ENCODE measurements at regions not wholly inside any gene's neighbourhood (a gene's known extent, or its start where the extent isn't known, plus 50 kb on each side); places are given as distances from the start of the nearest gene placed in this dataset.

DNA sequence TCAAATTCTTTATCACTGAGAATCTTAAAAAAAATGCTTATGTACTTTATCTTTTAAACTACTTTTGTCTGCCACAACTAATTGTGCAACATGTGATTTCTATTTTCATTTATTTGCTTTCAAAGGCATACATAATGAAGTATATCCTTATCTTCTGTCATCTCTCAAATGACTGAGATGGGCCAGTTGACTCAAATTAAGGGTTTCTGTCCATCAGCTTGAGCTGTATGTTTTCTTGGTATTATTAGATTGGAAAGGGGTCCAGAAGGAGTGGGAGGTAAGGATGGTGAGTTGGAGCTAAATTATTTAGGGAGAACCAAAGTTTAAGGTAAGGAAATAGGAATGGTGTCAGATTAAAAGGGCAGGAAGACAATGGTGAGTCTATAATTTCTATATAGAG lies 408.4 kb upstream of the SEL1L start:
- ChIA-PET CTCF (no interaction called here), POLR2A (no interaction called here)

DNA sequence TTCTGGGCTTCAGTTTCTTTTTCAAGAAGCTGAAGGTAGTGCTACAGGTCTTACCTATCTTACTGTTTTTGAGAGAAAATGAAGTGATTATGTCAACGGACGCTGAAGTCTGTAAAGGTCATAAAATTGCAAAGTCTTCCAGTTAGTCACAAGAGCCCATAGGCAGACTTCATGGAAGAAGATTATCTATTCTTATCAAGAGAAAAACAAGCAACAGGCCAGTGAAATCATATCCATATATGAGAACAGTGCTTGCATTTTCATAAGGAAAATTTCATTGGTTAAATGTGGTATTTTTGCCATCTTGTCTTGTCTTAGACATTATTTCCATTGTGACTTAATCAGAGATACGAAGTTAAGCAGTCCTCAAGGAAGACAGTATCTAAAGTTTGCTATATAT lies 412.7 kb upstream of the SEL1L start:
- CTCF ChIA-PET = no interaction called here
- POLR2A ChIA-PET = no interaction called here

DNA sequence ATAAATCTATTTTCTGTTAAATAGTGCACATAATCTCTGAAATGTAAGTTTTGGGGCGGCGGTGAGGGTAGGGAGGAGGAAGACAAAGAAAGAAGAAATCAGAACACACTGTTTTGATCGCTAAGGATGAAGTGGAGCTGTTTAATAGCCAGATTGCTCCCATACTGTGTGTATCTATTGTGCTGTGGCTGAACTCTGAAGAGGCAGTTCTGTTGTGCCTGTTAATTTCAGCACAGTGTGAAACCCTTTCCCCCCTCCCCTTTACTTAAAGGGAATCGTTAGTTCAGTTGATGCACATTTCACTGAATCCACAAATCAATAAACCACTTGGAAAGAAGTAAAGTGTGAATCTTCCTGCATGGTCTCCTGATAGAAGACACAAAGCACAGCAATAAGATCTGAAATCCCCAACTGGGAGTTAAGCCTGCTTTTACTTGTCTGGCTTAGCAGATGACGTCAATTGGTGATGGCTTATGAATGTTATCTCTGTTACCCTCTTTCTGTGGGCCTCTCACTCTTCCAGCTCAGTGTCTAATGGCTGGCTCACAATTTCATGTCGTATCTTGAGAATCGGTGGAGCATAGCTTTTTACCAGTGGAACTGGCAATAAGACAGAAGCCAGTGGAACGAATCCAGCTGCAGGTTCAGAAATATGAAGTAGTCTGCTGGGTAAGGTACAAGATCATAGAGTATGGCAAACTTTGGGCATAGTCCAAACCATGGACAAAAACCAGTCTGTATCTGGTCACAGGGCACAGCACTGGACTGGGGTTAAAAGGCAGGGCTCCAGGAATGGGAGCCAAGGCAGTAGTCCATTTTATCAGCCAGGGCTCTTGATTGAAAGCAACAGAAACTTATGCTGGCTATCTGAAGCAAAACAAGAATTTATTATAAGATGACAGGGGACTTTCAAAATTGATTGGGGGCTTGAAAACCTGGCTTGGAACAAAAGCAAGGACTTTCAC lies 413.5 kb upstream of the SEL1L start:
- ChIA-PET CTCF (no interaction called here), POLR2A (no interaction called here)

DNA sequence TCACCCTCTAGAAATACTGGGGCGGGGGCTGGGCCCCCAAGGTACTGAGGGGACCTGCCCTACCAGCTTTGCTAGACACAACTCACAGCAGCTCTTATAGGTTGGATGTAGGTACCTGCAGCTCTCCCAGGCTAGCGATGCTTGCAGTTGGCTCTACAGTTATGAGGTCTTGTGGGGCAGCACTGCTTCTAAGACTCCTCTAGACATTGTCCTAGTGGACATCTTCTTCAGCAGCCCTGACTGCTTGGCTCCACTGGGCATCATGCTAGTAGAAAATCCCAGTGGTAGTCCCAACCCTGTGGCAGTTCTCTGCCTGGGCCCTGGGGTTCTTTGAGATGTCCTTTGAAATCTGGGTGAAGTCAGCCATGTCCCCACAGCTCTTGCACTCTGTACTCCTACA lies 419.3 kb upstream of the SEL1L start:
- CTCF ChIA-PET = no interaction called here

DNA sequence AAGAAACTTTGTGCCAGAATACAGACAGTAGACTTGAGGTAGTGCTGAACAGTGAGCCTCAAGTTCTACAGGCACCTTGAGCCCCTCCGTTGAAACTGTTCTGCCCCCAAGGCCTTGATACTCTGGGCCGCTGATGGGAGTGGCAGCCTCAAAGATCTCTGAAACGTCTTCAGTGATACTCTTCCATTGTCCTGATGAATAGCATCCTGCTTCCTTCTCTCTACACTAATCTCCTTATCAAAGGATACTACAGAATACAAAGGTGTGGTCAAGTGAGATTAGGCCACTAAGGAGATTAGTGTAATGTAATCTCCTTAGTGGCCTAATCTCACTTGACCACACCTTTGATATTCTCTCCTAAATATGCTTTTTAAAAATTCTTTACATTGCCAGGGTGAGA lies 419.8 kb upstream of the SEL1L start:
- ChIA-PET POLR2A (no interaction called here), CTCF (no interaction called here)

More for the DNA sequence above, 419.3 kb upstream of the SEL1L start:
- POLR2A ChIA-PET = no interaction called here

DNA sequence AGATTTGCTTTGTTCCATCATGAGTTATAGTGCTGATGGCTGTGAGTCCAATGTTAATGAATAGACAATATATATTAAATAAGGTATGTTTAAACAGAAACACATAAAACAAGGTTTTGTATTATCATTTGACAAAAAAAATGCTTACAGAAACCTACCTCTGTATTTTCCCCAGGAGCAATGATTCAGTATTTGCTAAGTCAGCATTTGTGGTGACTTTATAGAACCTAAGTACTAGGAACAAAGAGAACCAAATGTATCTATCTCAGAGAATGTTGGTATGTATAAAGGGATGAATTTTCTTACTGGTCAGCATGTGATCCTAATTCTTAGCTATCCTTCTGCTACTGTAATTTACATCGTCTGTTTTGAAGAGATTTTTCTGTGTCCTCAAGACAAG lies 421.5 kb upstream of the SEL1L start:
- CTCF ChIA-PET = no interaction called here
- POLR2A ChIA-PET = no interaction called here

DNA sequence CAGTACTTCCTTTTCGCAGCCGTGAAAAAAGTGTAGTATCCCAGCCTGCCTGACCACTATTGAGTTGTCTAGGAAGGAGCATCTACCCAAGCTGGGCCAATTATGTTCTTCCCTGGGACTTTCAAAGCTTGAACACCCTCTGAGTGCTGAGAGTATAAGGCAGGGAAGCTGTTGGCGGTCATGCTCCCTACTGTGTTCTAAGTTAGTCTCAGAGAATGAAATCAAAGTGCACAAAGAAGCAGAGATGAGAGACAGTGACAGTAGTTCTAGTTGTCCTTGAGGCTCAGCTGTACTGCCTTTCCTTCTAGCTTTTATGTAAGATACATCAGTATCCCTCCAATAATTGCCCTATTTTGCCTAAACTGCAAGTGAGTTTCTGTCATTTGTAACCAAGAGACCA lies 427.1 kb upstream of the SEL1L start:
- ChIA-PET POLR2A (no interaction called here), CTCF (no interaction called here)

DNA sequence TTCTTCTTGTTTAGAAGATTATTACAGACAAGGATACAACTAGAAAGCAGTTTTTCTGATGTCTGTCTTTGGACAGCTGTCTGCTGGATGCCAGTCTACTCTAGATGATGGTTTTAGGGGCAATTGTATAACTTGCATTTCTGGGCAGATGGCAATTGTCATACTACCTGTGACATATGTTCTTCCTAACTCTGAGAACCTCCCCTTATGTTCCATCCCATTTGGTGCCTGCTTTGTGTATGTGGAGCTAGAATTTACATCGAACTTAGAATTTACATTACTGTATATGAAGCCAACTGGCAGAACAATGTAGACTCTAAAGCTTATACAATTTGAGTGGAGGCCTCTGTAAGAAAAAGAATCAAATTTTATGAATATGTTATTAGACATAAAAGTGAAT lies 430.2 kb upstream of the SEL1L start:
- ChIA-PET POLR2A (no interaction called here), CTCF (no interaction called here)

DNA sequence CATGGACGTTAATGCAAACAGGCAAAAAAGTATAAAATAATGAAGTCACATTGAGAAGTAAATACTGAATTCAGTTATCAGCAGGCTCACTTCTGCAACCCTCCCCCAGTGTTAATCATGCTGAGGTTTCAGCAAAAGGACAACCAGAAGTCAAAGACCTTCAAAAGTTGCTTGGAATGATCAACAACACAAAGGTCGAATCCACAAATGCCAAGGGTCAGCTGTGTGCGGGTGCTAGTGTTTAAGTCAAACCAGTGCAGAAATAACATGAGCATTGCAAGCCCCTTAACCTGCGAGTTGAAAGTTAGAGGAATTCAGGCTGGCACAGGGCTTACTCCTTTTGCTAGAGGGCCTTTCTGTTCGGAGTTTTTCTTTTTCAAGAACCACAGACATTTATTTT lies 436.7 kb upstream of the SEL1L start:
- ChIA-PET CTCF (no interaction called here), POLR2A (no interaction called here)

DNA sequence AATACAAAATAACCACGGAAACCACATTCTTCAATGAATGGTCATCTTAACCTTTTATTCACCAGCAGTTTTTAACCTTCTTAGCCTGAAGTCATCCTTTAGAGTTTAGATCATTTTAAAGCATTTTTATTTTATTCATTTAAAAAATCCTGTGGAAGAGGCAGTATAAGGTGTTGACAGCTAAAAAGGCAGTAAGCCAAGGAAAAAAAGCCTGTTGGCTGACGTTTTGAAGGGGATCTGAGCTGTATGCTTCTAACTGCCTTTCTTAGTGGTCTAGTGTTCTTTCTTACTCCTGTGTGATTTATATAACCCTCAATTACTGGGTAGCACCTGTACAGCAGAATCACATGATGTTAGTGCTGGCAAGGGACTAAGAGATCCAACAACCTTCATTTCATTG lies 438.3 kb upstream of the SEL1L start:
- CTCF ChIA-PET = no interaction called here

DNA sequence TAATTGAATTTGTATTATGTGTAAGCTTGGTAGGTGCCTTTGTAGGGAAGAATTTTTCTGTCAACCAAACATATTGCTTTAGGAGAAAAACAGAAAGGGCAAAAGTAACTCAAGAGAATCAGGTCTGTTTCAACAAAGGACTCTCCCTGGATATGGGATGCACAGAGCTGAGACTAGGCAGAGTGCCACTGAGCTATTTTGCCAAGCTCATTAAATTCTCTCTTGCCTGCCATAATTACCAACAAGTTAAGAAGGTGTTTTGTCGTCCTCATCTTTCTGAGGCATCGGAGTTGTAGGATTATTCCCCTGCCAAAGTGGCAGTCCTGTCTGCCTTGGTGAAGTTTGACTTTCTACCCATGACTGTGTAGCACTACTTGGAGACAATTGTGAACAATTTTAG lies 438.9 kb upstream of the SEL1L start:
- ChIA-PET POLR2A (no interaction called here), CTCF (no interaction called here)

More for the DNA sequence above, 438.3 kb upstream of the SEL1L start:
- POLR2A ChIA-PET = no interaction called here

DNA sequence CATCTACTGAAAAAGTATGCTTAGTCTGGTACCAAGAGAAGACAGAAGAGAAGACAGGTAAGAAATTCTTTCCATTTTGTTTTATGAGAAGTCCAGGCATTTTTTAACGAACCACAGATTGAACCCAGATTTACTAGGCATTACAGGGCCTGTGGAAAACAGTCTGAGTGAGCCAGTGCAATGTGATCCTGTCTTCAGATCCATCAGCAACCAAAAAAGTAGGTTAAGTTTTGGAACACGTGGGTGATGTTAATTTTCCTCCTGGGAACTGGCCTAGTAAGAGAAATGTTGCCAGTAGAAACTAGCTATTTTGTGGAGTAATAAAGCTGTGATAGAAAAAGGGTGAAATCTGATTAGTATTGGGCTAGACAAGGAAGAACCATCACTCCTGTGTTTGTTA lies 440.9 kb upstream of the SEL1L start:
- ChIA-PET CTCF (no interaction called here), POLR2A (no interaction called here)

DNA sequence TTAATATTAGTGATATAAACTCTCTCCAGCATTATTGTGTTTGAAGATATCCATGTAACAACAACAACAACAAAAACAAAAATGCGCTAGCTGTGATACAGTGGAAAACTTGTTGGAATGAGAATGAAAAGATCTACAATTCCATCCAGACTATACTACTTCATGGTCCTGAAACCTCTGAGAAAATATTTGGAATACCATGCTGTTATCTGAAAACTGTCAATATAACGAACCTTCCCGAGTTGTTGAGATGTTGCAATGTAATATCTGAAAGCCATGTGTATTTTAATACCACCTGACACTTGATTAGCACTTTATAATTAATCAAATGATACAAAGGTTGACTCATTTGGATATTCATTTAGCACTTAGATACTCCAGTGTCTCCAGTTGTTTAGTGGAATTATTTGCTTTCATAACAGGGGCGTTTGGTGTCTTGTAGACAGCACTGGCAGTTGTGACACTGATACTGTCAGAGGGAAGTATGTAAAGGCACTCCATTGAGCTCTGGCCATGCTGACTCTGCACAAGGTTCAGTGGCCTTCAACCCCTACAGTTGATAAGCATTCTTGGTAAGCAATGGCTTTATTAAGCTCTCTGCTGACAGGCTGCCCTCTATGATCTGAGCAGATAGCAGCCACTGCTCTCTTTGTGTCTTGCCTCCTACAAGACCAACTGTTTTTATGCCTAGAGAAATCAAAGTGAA lies 447.1 kb upstream of the SEL1L start:
- POLR2A ChIA-PET = no interaction called here
- CTCF ChIA-PET = no interaction called here

DNA sequence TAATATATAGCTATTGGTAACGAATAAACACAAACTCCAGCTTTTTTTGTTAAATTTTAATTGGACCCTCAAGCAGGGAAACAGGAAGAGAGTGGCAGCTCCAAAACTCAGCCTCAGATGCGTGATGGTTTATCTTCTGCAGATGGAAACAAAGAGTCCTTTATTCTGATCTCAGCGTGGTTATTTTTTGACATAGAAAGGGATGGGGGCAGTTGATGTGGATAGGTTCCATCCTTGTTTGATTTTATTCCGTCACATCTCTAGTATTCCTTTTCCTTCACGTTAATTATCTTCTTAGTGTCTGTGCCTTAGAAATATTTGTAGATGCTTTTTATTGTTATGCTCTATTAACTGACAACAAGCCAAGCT lies 447.6 kb upstream of the SEL1L start:
- POLR2A ChIA-PET = no interaction called here

DNA sequence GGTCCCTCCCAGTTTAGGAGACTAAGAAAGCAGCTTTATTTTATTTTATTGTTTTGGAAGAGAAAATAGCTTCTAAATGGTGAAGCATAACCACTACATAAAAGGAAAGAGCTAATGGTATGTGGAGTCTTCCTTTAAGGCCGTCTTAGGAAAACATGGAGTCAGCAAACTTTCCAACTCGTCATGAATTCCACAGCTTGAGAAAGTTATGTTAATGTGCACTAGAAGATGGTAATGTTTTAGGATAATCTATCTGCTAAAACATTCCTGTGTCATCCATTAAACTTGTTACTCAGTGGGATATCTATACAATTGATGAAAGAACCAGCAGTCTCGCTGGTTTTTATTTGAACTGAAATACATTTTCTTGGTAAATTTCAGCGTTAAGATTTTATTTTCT lies 448.4 kb upstream of the SEL1L start:
- ChIA-PET CTCF (no interaction called here), POLR2A (no interaction called here)

More for the DNA sequence above, 447.6 kb upstream of the SEL1L start:
- CTCF ChIA-PET = no interaction called here

DNA sequence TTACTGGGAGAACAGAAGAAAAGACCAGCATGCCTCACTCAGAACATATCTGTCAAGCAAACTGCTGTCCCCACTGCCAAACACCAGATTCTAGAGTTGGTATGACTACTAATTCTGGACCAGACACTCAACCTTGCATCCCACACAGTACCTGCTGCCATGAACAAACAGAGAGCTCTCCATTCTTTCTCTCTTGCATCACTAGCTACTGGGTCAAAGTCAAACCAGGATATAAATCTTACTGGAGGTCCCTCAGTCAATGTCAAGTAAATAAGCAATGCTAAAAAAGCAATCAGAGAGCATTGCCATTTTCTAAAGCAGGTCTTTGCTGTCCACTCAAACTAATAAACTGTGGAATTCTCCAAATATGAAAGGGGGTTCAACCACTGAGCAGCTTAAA lies 452.4 kb upstream of the SEL1L start:
- POLR2A ChIA-PET = no interaction called here
- CTCF ChIA-PET = no interaction called here

DNA sequence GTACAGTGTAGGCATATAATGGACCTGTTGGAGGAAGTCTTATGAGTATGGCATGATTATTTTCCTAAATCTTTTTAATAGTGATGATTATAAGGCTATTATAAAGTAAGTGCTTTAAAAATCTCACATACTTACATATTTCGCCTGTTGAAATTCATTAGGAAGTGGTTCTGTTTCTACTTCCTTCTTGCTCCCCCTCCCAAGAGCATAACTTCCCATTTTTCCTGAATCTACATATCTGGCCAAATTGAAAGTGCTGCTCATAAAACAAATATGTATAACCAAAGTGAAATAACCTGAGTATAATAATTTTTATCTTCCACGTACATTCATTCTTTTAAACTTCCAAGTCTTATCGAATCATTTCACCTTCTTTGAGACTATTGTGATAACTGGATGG lies 455.6 kb upstream of the SEL1L start:
- ChIA-PET CTCF (no interaction called here), POLR2A (no interaction called here)

DNA sequence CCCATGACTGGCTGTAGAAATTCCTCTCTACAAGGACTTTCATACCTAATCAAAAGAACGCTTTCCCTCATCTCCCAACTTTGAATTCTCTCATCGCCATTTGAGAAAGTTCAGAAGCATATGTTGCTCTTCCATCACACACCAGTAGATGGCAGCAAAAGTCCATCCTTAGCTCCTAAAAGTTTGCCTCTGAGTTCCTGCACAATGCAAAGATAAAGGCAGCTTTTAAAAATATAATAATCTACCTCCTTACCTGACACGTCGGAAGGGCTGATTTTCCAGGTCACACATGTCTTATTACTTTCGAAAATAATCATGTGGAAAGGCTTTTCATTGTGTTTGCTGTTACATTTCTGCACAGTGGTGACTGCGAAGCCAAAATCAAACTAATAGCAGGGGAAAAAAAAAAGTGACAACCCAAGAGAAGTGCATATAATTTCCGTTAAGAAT lies 456.7 kb upstream of the SEL1L start:
- ChIA-PET POLR2A (no interaction called here), CTCF (interaction anchor here (0.8 kb wide), 1 partner anchor 25 kb away, joined by 3 read pairs; no protein-coding TSS in a partner anchor)

DNA sequence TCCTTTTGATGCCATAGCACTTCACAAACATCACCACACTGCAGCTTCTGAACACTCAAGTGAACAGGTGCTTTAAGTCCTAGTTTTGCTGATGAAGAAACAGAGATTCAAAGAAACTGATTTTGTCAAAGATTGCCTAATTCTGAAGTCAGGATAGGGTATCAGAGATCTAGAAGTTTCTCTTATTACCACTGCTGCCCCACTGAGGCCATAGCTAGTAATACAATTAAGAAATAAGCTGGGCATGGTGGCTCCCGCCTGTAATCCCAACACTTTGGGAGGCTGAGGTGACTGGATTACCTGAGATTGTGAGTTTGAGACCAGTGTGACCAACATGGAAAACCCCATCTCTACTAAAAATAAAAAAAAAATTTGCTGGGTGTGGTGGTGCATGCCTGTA lies 458.3 kb upstream of the SEL1L start:
- ChIA-PET CTCF (no interaction called here), POLR2A (no interaction called here)

DNA sequence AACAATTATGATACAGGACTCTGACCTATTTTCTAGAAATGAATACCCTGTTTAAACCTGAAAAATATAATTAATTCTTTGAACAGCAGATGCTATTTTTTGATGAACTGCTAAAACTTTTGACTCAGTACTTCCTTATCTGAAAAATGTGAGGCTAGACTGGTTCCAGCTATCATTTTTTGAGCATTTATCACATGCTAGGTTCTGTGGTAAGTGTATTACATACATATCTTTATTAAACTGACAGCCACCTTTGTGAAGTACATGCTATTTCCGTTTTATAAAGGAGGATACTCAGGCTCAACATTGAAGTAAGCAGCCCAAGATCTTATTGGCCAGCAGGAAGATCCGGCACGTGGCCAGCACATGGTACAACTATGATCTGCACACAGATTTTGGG lies 459.8 kb upstream of the SEL1L start:
- ChIA-PET CTCF (no interaction called here), POLR2A (no interaction called here)

DNA sequence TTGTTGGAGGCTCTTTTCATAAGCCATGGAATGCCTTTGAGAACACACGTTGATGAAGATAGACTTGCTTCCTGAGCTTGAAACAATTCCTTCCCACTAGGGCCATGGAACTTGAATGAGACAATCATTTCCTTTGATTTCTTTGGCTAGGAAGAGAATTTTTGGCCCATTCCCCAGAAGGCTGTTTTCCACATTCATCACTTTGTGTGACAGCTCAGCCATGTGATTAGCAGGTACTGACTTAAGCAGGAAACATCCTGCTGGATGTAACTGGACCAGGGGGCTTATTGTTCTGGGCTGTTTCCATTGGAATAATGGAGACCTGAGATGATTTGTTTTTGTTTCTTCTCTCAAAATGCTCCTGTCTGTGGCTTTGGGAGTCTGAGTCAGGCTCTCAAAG lies 469.8 kb upstream of the SEL1L start:
- ChIA-PET POLR2A (no interaction called here), CTCF (no interaction called here)

DNA sequence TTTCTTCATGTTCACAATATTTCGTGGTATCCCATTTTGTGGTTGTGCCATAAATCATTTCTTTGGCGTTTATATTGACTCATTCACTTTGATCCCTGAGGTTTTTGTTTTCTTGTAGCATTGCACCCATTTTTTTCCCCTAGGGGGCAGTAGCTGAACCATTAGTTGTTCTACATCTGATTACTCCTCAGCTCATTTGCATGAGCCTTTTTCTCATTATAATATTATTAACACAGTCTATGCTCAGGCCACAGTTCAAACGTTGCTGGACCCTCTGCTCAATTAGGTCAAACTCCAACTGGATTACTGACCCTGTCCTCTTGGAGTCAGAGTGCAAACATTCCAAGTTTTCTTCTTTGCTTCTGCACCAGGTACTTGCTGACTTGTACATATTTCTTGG lies 475.4 kb upstream of the SEL1L start:
- POLR2A ChIA-PET = no interaction called here
- CTCF ChIA-PET = no interaction called here
